ENCODE measurements at regions not wholly inside any gene's neighbourhood (a gene's known extent, or its start where the extent isn't known, plus 50 kb on each side); places are given as distances from the start of the nearest gene placed in this dataset.

GRCh38 chr5:68729678-68730077 is 364.1 kb upstream of the SLC30A5 start:
- no peak overlapping the region for H3K4me3 ChIP-seq (ENCODE audit: low read length)
- TF ChIP-seq ZNF274 (IDR thresholded peaks at IDR 0.05; ENCODE audit: low read depth, low read length): no peak

GRCh38 chr5:68730220-68730978 is 363.4 kb upstream of the SLC30A5 start:
- H3K4me3 ChIP-seq (ENCODE audit: low read length): no peak overlapping the region
- no peak for TF ChIP-seq ZNF274 (IDR thresholded peaks at IDR 0.05; ENCODE audit: low read depth, low read length)

- no peak for TF ChIP-seq ZNF274 (IDR thresholded peaks at IDR 0.05; ENCODE audit: low read depth, low read length)
- no peak overlapping the region for H3K4me3 ChIP-seq (ENCODE audit: low read length)
These were observed 362.7 kb upstream of the SLC30A5 start for GRCh38 chr5:68730979-68731654.

- H3K4me3 ChIP-seq (ENCODE audit: low read length): no peak overlapping the region
- no peak for TF ChIP-seq ZNF274 (IDR thresholded peaks at IDR 0.05; ENCODE audit: low read depth, low read length)
These were observed 361.6 kb upstream of the SLC30A5 start for GRCh38 chr5:68732251-68732650.

GRCh38 chr5:68734781-68735180 is 359.0 kb upstream of the SLC30A5 start:
- H3K4me3 ChIP-seq (ENCODE audit: low read length): no peak overlapping the region

GRCh38 chr5:68738236-68738635 is 355.6 kb upstream of the SLC30A5 start:
- no peak overlapping the region for H3K4me3 ChIP-seq (ENCODE audit: low read length)
- TF ChIP-seq ZNF274 (IDR thresholded peaks at IDR 0.05; ENCODE audit: low read depth, low read length): no peak

More at GRCh38 chr5:68734781-68735180, 359.0 kb upstream of the SLC30A5 start:
- TF ChIP-seq ZNF274 (IDR thresholded peaks at IDR 0.05; ENCODE audit: low read depth, low read length): no peak

GRCh38 chr5:68738841-68739240 is 355.0 kb upstream of the SLC30A5 start:
- H3K4me3 ChIP-seq (ENCODE audit: low read length): no peak overlapping the region
- TF ChIP-seq ZNF274 (IDR thresholded peaks at IDR 0.05; ENCODE audit: low read depth, low read length): no peak

- TF ChIP-seq ZNF274 (IDR thresholded peaks at IDR 0.05; ENCODE audit: low read depth, low read length): no peak
- H3K4me3 ChIP-seq (ENCODE audit: low read length): no peak overlapping the region
These were observed 354.1 kb upstream of the SLC30A5 start for GRCh38 chr5:68739752-68740151.

GRCh38 chr5:68740226-68740910 is 353.4 kb upstream of the SLC30A5 start:
- H3K4me3 ChIP-seq (ENCODE audit: low read length): no peak overlapping the region
- no peak for TF ChIP-seq ZNF274 (IDR thresholded peaks at IDR 0.05; ENCODE audit: low read depth, low read length)

- no peak overlapping the region for H3K4me3 ChIP-seq (ENCODE audit: low read length)
- TF ChIP-seq ZNF274 (IDR thresholded peaks at IDR 0.05; ENCODE audit: low read depth, low read length): no peak
These were observed 349.6 kb upstream of the SLC30A5 start for GRCh38 chr5:68744206-68744605.

- H3K4me3 ChIP-seq (ENCODE audit: low read length): no peak overlapping the region
- no peak for TF ChIP-seq ZNF274 (IDR thresholded peaks at IDR 0.05; ENCODE audit: low read depth, low read length)
These were observed 348.4 kb upstream of the SLC30A5 start for GRCh38 chr5:68745448-68745847.

- no peak overlapping the region for H3K4me3 ChIP-seq (ENCODE audit: low read length)
- TF ChIP-seq ZNF274 (IDR thresholded peaks at IDR 0.05; ENCODE audit: low read depth, low read length): no peak
These were observed 347.6 kb upstream of the SLC30A5 start for GRCh38 chr5:68746220-68746619.

GRCh38 chr5:68746643-68747420 is 347.0 kb upstream of the SLC30A5 start:
- TF ChIP-seq ZNF274 (IDR thresholded peaks at IDR 0.05; ENCODE audit: low read depth, low read length): no peak
- H3K4me3 ChIP-seq (ENCODE audit: low read length): no peak overlapping the region

GRCh38 chr5:68747521-68747920 is 346.3 kb upstream of the SLC30A5 start:
- H3K4me3 ChIP-seq (ENCODE audit: low read length): no peak overlapping the region
- no peak for TF ChIP-seq ZNF274 (IDR thresholded peaks at IDR 0.05; ENCODE audit: low read depth, low read length)

Data from GM08714 (cell line).